NOMO-1 treated with DMSO at 0.1 percent for 48 hours (cell line): ENCODE measurements at regions not wholly inside any gene's neighbourhood (a gene's known extent, or its start where the extent isn't known, plus 50 kb on each side); places are given as distances from the start of the nearest gene placed in this dataset.
A peak's percentile ranks its signal among the peaks of the same experiment; 100 is the strongest.
"Not testable (repeated sequence)": the region's sequence is repeated elsewhere in the genome, so short reads cannot be mapped to it uniquely, and the experiment has no call there.

ENCODE experiments used
- DNase-seq: peaks from one replicate; lab custom pipeline; 2025; ENCODE audit not compliant: unreplicated experiment; lab: John Stamatoyannopoulos, UW

GRCh38 chr18:59038295-59039039, 101.2 kb upstream of the SEC11C start:
- no peak for DNase-seq

GRCh38 chr18:59039040-59039320, 100.7 kb upstream of the SEC11C start:
- DNase-seq, result not testable (repeated sequence)

GRCh38 chr18:59039449-59039848, 100.2 kb upstream of the SEC11C start:
- DNase-seq, result no peak

GRCh38 chr18:59040770-59041148, 98.9 kb upstream of the SEC11C start:
- no peak for DNase-seq

- DNase-seq, result no peak
Measured at GRCh38 chr18:59041296-59041695, 98.4 kb upstream of the SEC11C start.

- DNase-seq, result no peak
Measured at GRCh38 chr18:59041819-59042815, 97.6 kb upstream of the SEC11C start.

- DNase-seq, result no peak
Measured at GRCh38 chr18:59044855-59045254, 94.8 kb upstream of the SEC11C start.

- no peak for DNase-seq
Measured at GRCh38 chr18:59047321-59048047, 92.2 kb upstream of the SEC11C start.

- DNase-seq, result no peak
Measured at GRCh38 chr18:59048048-59048363, 91.7 kb upstream of the SEC11C start.

GRCh38 chr18:59048378-59048777, 91.3 kb upstream of the SEC11C start:
- DNase-seq, result no peak

GRCh38 chr18:59049721-59050660, 89.7 kb upstream of the SEC11C start:
- no peak for DNase-seq

GRCh38 chr18:59050661-59051057, 89.0 kb upstream of the SEC11C start:
- DNase-seq, result no peak

GRCh38 chr18:59051470-59052165, 88.1 kb upstream of the SEC11C start:
- DNase-seq, result no peak

- no peak for DNase-seq
Measured at GRCh38 chr18:59052965-59053820, 86.5 kb upstream of the SEC11C start.

- DNase-seq, result no peak
Measured at GRCh38 chr18:59054496-59055287, 85.0 kb upstream of the SEC11C start.

GRCh38 chr18:59055345-59056032, 84.2 kb upstream of the SEC11C start:
- DNase-seq, result no peak

GRCh38 chr18:59056706-59057492, 82.8 kb upstream of the SEC11C start:
- peak; percentile 78 for DNase-seq
